Esophagus (tissue), 2 donors: ENCODE measurements at regions not wholly inside any gene's neighbourhood (a gene's known extent, or its start where the extent isn't known, plus 50 kb on each side); places are given as distances from the start of the nearest gene placed in this dataset.

Source experiments
- H3K27ac ChIP-seq, 2 donors: one replicate each; pipeline ENCODE4 v1.5.1; 2013; ENCODE audit warnings: low read depth in 2 of 2, mild to moderate bottlenecking in 2 of 2, inconsistent platforms in 1 of 2, low read length in 1 of 2, moderate library complexity in 1 of 2
- H3K27me3 ChIP-seq, 2 donors: one replicate each; pipeline ENCODE4 v1.6.1; 2013; ENCODE audit warnings: low read length in 2 of 2, control low read depth in 1 of 2, mild to moderate bottlenecking in 1 of 2; ENCODE audit not compliant: insufficient read depth in 2 of 2, control insufficient read depth in 1 of 2
- H3K36me3 ChIP-seq, 2 donors: one replicate each; pipeline ENCODE4 v1.6.1; 2013; ENCODE audit warnings: low read length in 1 of 2; ENCODE audit not compliant: control insufficient read depth in 2 of 2, insufficient read depth in 2 of 2
- H3K4me1 ChIP-seq, 2 donors: one replicate each; pipeline ENCODE4 v1.6.1; 2013; ENCODE audit warnings: low read length in 1 of 2; ENCODE audit not compliant: control insufficient read depth in 2 of 2, insufficient read depth in 2 of 2
- H3K4me3 ChIP-seq, 2 donors: one replicate each; pipeline ENCODE4 v1.5.1; 2013; ENCODE audit warnings: low read length in 2 of 2, mild to moderate bottlenecking in 2 of 2, low read depth in 1 of 2, moderate library complexity in 1 of 2
- H3K9me3 ChIP-seq, 2 donors: one replicate each; pipeline ENCODE4 v1.6.1; 2013; ENCODE audit warnings: mild to moderate bottlenecking in 2 of 2, low read depth in 1 of 2, low read length in 1 of 2, moderate library complexity in 1 of 2; ENCODE audit not compliant: control insufficient read depth in 2 of 2, insufficient read depth in 1 of 2
- WGBS, 2 donors: extraction: QIAGEN DNeasy Blood & Tissue Kit; methylation state at CpG; one replicate each; pipeline ENCODE4 v1.1.7; 2013; 5-methylcytosine and 5-hydroxymethylcytosine counted together
- donor health status: healthy with polysubstance abuse.
- donor health status: Bipolar disorder and iron deficiency.

DNA sequence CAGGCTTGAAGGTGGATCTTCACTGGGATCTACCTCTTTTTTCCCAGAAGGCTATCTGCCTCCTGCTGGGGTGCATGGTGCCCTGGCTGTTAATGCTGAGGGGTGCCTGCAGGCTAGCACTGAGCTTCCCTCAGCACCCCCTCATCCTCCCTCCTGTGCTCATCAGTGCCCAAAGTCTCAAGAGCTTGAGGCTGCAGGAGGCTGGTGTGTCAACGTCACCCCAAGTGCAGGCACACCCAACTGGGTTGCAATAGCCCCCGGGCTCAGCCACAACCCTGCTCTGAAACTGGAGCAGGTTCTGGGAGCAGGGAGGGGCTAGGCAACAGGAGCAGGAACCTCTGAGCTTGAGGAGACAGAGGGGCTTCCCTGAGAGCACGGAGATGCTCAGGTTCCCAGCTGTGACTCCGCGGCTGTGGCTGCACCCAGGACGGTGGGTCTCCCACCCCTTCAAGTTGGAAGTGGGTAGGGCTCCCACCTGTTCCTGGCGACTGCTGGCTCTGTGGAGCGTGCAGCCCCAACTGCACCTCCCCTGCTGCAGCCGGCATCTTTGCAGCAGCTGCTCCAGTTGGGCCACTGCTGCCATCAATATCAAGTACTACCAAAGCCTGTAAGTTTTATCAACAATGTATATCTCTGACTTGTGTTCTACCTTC is 1266.6 kb upstream of the C9orf72 start:
- H3K4me3 ChIP-seq: no peak overlapping the region
- WGBS, 2 donors: 87 to 91% methylated on average over 9 of the region's 9 CpGs

DNA sequence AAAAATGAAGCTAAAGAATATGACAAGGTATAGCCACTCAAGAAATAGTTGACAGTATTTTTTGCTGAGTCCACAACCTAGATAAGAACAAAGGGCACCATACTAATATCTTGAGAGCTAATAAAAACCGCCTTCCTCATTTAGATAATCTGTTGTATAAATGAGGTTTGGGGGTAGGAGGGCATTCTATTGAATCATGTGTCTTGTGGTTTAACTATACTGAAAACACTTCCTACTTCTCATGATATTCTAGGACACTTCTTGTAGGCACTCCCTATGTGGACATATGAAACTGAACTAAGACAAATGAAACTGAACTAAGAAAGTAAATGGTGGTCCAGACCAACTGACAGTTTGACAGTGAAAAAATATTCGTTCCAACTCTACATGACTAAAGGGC is 1268.5 kb upstream of the C9orf72 start:
- WGBS, 2 donors: 77 to 82% methylated on average over 2 of the region's 2 CpGs
- no peak overlapping the region for H3K27ac ChIP-seq
- H3K4me1 ChIP-seq: no peaks in the 10 kb centered on the region
- no peak overlapping the region for H3K4me3 ChIP-seq
- no peaks in the 10 kb centered on the region for H3K36me3 ChIP-seq
- peaks cover 0 to 6% of the 10 kb centered on the region in 2 donors for H3K9me3 ChIP-seq
- no peaks in the 10 kb centered on the region for H3K27me3 ChIP-seq

More for the DNA sequence above, 1266.6 kb upstream of the C9orf72 start:
- H3K27ac ChIP-seq: no peak overlapping the region
- no peaks in the 10 kb centered on the region for H3K4me1 ChIP-seq
- no peaks in the 10 kb centered on the region for H3K27me3 ChIP-seq
- no peaks in the 10 kb centered on the region for H3K36me3 ChIP-seq
- H3K9me3 ChIP-seq: peaks cover 0 to 6% of the 10 kb centered on the region in 2 donors

DNA sequence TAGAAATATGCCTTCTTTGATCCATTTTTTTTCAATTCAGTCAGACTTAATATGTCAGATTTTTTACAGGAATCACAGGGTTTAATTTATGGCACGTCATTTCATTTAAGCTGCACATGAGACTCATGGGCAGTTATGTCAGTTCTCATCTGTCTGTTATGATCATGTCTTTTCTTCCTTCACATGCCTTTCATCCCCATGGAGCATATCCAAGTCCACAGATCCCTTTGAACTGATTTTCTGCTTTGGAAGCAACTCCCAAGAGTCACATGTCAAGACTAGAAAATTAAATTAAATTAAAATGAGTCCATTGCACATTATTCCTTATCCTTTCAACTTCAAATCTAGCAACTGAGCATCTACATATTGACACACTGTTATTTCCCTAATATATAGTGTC is 1274.0 kb upstream of the C9orf72 start:
- H3K4me3 ChIP-seq: no peak overlapping the region
- H3K36me3 ChIP-seq: no peaks in the 10 kb centered on the region
- no peaks in the 10 kb centered on the region for H3K4me1 ChIP-seq
- no peak overlapping the region for H3K27ac ChIP-seq
- no peaks in the 10 kb centered on the region for H3K27me3 ChIP-seq
- 58 to 84% methylated on average over 1 of the region's 1 CpG for WGBS, 2 donors
- no peaks in the 10 kb centered on the region for H3K9me3 ChIP-seq

DNA sequence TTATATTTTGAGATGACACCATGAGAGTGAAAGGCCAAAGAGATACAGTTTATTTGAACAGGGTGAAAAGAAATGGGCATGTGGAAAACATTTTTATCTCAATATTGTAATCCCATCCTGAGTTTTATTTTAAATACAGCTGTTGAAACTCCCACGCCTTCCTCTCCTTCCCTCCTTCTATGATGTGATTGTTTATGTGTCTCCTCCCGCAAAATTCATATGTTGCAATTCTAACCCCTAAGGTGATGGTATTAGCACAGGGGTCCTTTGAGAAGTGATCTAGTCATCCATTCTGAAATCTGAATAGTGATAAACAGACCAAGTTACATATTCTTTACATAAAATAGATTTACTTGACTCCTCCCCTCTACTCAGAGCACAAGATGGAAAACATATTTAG is 1275.4 kb upstream of the C9orf72 start:
- H3K27me3 ChIP-seq: no peaks in the 10 kb centered on the region
- no peaks in the 10 kb centered on the region for H3K4me1 ChIP-seq
- H3K4me3 ChIP-seq: no peak overlapping the region
- no peaks in the 10 kb centered on the region for H3K9me3 ChIP-seq
- H3K36me3 ChIP-seq: no peaks in the 10 kb centered on the region
- no peak overlapping the region for H3K27ac ChIP-seq
- WGBS, 2 donors: 63 to 68% methylated on average over 2 of the region's 2 CpGs

DNA sequence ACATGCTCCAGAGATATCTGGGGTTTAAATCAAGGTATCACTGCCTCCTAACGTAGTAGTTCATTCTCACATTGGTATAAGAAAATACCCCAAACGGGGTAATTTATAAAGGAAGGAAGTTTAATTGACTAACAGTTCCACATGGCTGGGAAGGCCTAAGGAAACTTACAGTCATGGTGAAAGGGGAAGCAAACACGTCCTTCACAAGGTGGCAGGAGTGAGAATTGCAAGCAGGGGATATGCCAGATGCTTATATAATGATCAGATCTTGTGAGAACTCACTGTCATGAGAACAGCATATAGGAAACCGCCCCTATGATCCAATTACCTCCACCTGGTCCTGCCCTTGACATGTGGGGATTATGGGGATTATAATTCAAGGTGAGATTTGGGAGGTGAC is 1280.2 kb upstream of the C9orf72 start:
- 47 to 48% methylated on average over 4 of the region's 4 CpGs for WGBS, 2 donors
- H3K9me3 ChIP-seq: no peaks in the 10 kb centered on the region
- H3K27ac ChIP-seq: no peak overlapping the region

DNA sequence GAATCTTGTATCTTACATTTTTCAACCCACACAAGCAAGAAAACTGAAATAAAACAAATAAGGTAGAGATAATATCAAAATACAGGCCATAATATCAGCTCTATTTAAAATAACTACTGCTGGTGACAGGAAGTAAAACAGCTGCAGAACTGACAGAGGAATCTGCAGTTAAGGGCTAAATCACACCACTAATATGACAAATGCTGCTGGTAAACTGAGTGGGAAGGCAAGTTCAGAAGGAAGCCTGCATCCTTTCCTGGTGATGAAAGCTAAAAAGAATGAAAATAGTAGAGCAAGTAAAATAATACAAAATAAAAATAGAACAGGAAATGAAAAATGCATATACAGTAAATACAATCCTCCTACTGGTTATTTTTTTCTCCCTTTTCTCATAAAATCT is 1293.7 kb upstream of the C9orf72 start:
- H3K9me3 ChIP-seq: no peaks in the 10 kb centered on the region
- H3K27ac ChIP-seq: no peak overlapping the region
- no peaks in the 10 kb centered on the region for H3K4me1 ChIP-seq
- no peaks in the 10 kb centered on the region for H3K27me3 ChIP-seq
- no peak overlapping the region for H3K4me3 ChIP-seq
- no peaks in the 10 kb centered on the region for H3K36me3 ChIP-seq

More for the DNA sequence above, 1280.2 kb upstream of the C9orf72 start:
- Histone ChIP-seq H3K36me3 (no peaks in the 10 kb centered on the region), H3K27me3 (no peaks in the 10 kb centered on the region), H3K4me3 (no peak overlapping the region), H3K4me1 (no peaks in the 10 kb centered on the region)

DNA sequence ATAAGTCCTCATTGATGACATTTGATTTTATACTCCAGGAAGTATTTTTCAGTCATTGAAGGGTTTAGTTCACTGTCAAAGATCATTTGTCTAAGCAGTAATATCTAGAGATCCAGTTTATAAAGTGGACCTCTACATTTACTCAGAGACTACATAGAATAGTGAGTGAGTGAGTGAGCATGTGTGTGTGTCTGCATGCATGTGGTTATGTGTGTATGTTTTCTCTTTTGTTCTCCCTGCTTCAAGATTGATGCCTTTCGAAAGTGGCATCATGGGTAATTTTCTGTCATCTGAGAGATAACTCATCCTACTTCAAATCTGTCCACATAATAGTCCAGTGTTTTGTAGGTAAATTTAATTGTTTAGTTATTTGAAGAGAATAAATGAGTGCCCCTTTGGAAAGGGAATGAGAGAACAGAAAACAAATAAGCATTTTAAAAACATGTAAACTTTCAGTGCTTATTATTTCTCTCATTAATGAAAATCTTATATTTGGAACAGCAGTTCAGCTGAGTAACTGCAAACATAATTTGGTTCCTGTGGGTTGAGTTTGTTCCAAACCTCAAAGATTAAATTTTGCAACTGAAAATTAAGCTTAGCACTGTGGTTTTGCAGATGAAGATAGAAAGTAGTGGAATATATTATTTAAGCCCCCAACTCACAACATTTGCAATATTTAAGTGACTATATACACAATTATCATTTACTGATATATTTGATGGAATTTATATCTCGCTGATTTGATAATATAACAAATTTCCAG is 1295.1 kb upstream of the C9orf72 start:
- WGBS, 2 donors: 72 to 84% methylated on average over 2 of the region's 2 CpGs
- Histone ChIP-seq H3K9me3 (no peaks in the 10 kb centered on the region), H3K4me1 (no peaks in the 10 kb centered on the region), H3K27ac (no peak overlapping the region), H3K36me3 (no peaks in the 10 kb centered on the region), H3K27me3 (no peaks in the 10 kb centered on the region), H3K4me3 (no peak overlapping the region)

DNA sequence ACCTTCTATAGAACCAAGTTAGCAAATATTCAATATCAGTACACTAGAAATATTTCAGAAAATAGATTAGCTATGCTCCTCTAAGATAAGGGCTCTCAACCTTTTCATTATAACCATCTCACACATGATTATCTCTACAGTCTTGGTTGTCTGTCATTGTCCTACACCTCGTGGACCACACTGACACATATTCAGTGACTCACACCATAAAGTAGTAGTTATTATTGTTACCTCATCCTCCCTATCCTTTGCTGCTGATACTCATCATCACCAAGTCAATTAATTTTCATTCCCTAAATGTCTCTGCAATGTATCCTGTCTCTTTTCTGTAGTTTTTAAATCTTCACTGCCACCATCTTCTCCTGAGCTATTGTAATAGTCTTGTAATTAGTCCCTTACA is 1309.2 kb upstream of the C9orf72 start:
- no peaks in the 10 kb centered on the region for H3K36me3 ChIP-seq
- H3K4me1 ChIP-seq: no peaks in the 10 kb centered on the region
- 13 to 31% methylated on average over 1 of the region's 1 CpG for WGBS, 2 donors
- no peaks in the 10 kb centered on the region for H3K9me3 ChIP-seq
- H3K4me3 ChIP-seq: no peak overlapping the region
- no peak overlapping the region for H3K27ac ChIP-seq
- no peaks in the 10 kb centered on the region for H3K27me3 ChIP-seq

DNA sequence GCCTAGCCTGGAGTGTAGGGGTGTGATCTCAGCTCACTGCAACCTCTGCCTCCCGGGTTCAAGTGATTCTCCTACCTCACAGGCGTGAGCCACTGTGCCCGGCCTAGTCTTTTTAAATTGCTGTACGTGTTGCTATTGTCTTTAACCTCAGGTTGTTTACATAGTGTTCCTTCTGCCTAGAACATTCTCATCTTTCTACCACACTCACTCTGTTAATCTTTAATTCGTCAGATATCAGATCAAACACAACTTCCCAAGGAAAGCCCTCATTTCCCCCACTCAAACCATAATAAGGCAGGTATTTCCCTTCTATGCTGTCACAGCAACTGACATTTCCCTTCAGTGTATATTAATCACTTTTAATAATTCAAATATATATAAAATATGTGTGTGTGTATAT is 1310.0 kb upstream of the C9orf72 start:
- no peaks in the 10 kb centered on the region for H3K4me1 ChIP-seq

More for the DNA sequence above, 1310.0 kb upstream of the C9orf72 start:
- no peak overlapping the region for H3K4me3 ChIP-seq
- H3K27ac ChIP-seq: no peak overlapping the region
- 24 to 46% methylated on average over 5 of the region's 5 CpGs for WGBS, 2 donors
- H3K27me3 ChIP-seq: no peaks in the 10 kb centered on the region
- no peaks in the 10 kb centered on the region for H3K9me3 ChIP-seq
- H3K36me3 ChIP-seq: no peaks in the 10 kb centered on the region
